NOMO-1 treated with DMSO at 0.1 percent for 48 hours (cell line): ENCODE measurements at regions not wholly inside any gene's neighbourhood (a gene's known extent, or its start where the extent isn't known, plus 50 kb on each side); places are given as distances from the start of the nearest gene placed in this dataset.

ENCODE experiments used
- DNase-seq: peaks from one replicate; lab custom pipeline; 2025; ENCODE audit not compliant: unreplicated experiment; lab: John Stamatoyannopoulos, UW

DNA sequence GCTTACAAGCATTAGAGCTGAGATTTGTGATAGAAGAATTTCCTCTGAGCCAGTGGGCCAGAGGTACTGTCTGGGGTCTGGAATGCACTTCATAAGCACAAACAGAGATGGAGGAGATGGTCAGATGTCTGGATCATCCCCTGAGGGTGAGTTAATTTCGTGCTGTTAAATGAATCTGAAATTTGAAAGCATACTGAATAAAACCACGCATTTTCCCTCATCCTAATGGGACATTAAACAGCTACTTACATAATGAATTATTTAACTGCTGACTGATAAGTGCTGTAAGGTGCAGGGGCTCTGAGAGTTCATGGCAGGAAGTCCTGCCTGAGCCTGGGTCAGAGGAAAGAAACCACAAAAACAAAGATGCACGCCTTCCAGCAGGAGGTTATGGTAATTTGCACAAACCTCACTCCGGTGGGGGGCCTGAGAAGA is 136.3 kb upstream of the XYLT1 start:
- DNase-seq: peak; percentile 32

DNA sequence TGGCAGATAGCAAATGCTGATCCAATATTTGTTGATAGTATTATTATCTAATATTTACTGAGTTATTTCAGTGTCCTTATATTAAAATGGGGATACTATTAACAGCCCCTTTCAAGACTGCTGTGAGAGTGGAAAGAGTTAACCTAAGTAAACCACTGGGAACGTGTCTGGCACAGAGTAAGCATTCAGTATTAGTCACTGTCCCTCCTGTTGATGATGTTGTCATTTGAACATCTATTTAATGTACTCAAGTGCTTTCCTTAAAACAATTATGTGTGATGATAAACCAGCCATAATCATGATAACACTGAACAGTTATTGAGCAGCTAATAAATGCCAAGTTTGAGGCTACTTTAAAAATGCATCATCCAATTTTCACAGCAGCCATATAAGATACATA is 135.7 kb upstream of the XYLT1 start:
- DNase-seq: no peak

DNA sequence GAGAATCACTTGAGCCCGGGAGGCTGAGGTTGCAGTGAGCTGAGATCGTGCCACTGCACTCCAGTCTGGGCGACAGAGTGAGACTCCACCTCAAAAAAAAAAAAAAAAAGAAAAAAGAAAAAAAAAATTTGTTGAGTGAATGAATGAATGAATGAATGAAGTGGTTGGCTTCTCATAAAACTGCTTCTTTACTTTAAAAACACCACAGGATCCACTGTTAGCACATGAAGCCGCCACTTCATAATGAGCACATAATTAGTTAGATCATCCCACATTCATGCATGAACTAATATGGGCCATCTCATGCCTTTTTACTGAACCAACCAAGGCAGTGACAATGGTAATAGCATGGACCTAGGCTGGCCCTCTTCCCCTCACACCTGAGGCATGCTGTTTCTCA is 135.0 kb upstream of the XYLT1 start:
- no peak for DNase-seq

DNA sequence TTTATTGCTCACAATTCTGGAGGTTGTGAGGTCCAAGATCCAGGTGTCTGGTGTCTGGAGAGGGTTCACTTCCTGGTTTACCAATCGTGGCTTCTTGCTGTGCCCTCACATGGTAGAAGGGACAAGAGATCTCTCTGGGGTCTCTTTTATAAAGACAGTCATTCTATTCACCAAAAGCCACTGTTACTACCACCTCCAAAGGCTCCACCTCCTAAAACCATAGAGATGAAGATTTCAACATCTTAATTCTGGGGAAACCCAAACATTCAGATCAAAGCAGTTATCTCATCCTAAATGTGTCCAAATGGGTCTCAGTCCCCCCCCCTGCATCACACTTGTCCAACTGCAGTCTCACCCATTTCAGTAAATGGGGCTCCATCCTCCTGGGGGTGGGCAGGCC is 132.9 kb upstream of the XYLT1 start:
- peak; percentile 17 for DNase-seq

DNA sequence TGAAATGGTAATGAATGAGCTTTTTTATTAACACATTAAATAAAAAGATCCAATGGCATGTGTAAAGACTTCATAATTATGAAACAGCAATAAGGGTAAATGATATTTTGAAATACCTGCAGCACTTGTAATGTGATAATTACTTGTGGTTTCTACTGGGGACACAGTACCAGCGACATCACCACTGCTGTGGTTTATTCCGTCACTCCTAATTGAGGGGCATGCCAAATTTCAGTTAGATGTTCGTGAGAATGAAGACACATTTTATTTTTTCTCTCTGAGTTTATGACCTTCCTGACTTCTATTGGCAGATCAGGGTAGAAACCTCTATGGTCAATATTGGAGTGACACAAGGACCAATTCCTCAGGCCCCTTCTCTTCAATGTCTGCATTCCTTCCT is 131.9 kb upstream of the XYLT1 start:
- DNase-seq: peak; percentile 99

DNA sequence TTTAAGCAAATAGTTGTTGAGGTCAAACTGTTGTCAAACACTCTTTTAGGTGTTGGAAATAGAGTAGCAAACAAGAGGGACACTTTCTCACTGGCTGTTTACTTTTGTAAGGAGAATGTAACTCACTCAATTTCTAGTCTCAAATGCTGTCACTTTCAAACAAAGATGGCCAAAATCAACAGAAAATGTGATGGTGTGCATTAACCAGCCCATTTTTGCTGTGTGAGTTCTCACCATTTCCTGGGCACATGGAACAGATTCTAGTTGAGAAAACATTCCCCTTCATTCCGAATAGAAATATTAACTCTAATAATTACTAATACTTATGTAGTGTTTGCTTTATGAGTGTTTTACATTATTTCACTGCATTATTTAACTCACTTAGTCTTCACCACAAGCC is 128.2 kb upstream of the XYLT1 start:
- no peak for DNase-seq

DNA sequence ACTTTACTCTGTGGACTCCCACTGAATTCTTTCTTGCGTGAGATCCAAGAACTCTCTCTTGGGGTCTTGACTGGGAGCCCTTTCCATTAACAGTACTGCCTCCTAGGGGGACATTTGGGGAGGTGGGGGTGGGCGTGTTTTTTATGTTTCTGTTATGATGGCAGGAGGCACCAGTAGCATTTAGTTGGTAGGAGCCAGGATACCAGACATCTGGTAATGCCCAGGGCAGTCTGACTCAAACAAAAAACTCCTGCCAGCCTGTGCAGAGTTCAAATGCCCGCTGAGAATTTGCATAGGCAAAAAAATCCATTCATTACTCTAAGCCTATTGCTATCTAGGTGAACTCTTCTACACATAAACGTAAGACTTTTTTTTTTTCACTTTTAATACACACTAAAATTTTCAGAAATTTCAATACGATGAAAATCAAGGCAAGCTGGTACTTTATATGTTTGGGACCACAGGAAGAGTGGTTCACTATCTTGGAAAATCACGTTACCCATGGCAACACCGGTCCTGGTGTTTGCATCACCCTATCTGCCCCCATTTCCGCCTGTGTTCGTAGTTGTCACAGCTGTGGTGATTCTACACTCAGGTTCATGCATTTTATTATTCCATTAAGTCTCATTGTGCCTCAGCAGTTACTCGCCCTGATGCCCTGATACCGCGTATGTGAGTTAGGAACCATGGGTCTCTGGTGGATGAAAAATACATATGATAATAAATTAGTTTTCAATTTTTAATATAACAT is 121.1 kb upstream of the XYLT1 start:
- no peak for DNase-seq

DNA sequence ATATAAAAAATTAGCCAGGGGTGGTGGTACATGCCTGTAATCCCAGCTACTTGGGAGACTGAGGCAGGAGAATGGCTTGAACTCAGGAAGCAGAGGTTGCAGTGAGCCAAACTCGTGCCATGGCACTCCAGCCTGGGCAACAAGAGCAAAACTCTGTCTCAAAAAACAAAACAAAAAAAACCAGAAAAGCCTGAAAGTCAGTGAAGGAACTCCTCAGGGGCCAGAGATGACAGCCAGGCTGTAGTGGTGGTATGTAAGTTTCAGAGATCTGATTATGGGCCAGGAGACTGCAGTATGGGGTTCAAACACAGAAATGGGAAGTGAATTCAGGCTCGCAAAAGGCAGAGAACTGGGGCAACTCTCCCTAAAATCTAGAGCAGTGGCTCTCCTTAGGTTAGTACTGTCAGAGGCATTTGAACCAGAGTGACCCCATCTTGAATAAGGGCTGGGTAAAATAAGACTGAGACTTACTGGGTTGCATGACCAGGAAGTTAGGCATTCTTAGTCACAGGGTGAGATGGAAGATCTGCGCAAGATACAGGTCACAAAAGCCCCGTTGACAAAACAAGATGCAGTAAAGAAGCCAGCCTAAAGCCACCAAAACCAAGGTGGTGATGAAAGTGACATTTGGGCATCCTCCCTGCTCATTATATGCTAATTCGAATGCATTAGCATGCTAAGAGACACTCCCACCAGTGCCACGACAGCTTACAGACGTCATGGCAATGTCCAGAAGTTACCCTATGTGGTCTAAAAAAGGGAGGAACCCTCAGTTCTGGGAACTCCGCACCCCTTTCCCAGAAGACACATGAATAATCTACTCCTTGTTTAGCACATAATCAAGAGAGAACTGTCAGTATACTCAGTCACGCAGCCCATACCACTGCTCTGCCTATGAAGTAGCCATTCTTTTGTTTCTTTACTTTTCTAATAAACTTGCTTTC is 120.2 kb upstream of the XYLT1 start:
- DNase-seq: no peak

DNA sequence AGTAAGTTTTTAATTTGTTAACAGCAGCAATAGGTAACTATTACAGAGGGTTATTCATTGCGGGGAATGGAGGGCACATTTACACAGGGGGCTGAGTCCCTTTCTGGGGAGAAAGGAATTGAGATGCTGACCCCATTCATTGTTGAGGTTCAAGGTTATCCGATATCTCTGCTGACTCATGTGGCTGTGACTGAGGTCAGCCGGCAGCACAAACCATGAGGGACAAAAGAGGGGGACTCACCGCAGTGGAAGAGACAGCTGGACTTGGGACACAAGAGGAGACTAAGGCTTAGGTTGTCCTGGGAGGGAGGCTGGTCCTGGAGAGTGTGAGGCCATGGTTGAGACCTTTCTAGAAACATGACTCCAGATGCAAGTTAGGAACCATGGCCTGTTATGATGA is 119.1 kb upstream of the XYLT1 start:
- DNase-seq: no peak

DNA sequence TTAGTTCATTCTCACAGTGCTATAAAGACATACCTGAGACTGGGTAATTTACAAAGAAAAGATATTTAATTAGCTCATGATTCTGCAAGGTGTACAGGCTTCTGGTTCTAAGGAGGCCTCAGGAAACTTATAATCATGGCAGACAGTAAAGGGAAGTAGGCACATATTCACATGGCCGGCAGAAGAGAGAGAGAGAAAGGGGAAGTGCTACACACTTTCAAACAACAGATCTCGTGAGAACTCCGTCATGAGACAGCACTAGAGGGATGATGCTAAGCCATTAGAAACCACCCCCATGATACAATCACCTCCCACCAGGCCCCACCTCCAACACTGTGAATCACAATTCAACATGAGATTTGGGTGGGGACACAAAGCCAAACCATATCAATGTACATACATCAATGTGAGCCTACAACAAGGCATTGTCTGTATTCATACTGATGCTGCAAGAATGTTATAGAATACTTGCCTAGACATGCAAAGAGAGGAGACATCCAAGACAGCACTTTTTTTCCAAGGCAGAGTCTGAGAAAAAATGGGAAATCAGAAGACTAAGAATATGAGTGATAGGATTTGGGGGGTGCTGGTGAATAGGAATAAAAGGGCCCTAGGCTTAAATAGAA is 114.8 kb upstream of the XYLT1 start:
- no peak for DNase-seq

DNA sequence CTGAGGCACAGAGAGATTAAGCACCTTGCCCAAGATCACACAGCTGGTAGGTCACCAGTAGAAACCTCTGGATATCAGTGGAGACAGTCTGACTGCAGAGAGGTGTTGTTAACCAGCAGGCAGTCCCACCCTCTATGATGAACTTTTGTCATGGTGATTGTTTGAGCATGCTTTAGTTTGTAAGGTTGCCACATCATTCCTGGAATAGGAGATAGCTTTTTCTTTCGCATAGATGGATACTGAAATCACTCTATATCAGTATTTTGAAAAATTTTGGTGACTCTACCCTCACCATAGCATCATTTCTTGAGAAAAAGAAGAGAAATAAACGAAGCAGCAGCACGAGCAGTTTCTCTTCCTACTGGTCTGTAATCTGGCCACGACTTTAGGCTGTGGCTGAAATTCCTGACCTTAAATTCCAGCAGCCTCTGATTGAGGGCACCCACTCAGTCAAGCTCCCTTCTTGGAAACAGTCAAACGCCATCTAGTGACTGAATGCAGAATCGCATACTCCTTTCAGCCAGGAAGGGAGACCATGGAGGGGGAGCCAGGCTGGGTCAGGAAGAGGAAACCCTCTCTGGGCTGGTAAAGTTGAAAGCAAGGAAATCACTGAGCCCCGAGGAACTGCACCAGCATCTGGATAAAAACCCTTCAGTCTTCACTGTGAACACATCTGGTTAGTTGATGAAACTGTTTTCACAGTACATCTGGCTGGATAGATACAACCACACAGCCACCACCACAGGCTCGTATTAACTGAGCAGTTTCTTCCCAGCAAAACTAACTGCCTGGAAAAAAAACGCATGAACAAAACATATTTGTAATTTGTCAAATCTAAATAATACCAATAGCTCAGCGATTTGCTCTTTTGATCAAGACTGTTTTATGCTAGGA is 108.5 kb upstream of the XYLT1 start:
- peak; percentile 39 for DNase-seq

DNA sequence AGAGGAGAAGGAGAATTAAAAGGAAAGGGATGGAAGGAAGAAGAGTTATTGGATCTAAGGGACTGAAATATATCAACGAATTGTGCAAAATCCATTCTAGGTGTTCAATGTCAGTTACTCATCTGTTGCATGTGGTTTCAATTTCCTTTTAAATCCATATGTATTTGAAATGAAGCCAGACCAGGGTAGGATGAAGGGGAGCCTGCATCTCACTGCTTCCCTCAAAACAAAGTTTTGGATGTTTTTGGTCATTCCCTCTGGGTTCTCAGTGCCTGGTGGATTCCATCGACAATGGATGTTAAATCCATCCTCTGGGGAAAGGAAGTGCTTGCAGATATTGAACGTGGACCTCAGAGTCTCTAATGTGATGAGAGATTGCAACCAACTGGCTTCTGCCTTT is 103.5 kb upstream of the XYLT1 start:
- DNase-seq: no peak

DNA sequence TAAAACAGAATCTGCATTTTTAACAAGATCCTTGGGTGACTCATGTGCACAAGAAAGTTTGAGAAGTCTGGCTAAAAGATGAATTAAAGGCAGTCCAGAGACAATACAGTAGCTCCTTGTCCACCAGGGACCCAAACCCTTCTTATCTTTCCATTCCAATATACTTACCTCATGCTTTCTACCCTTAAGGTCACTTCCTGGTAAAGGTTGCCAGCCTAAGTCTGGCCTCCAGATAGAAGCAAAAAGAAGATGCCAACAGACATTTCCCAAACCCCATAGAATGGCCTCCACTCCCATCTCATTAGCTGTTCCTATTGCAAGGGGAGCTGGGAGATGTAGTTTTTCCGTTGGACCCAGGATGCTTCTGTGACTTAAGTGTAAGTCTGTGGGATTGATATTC is 101.4 kb upstream of the XYLT1 start:
- DNase-seq: no peak

DNA sequence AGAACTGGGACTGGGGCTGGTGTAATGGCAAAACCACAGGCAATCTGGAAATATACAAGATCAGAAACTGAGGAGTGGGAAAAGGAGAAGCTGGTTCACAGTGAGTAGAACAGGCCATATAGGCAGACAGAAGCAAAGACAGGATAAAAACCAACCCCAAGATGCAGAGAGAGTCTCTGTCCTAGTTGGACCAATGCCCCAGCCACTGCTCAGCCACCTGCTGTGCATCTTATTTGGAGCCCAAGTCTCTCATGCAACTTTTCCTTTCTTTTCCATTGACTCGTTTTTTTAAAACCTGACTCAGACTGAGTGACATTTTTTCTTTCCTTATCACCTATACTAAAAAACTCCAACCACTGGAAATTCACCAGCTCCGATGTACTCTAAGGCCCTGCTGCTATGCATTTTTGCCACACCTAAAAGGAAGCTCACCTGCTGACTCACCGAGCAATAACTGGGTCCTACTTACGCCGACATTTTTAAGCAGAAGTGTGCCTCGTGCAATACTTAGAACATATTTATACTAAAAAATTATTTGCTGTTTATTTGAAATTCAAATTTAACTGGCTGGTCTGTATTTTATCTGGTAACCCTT is 100.8 kb upstream of the XYLT1 start:
- DNase-seq: no peak

DNA sequence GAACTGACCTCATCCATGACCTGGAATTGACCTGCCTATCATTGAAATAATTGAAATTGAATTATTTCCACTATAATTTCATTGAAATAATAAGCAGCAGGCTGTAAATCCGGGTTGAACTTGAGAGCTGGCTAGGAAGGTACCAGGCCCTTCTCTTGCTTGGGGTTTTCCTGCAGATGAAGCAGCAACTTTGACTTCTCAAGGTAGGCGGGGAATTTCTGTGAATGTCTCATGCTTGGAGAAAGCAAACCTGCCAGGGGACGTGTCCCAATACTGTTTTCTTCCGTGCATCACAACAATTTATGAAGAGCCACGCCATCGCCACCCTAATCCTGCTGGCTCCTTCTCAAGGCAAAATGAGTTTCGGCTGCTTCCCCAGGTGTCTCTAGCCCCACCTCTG is 97.5 kb upstream of the XYLT1 start:
- no peak for DNase-seq

DNA sequence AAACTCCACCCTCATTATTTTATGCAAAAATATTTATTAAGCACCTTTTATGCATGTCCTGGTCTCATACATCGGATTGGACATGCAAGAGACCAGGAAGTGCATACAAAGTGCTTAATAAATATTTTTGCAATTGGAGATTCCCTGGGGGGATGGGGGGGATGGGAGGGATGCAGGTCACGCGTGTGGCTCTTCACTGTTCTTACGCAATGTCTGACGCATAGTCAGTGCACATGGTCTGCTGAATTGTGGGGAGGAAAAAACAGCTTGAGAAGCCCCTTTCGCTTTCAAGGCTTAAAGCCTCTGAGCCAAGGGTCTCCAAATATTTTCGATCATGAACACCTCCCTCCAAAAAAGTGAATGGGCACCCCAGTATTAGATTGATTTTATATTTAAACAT is 96.7 kb upstream of the XYLT1 start:
- no peak for DNase-seq

DNA sequence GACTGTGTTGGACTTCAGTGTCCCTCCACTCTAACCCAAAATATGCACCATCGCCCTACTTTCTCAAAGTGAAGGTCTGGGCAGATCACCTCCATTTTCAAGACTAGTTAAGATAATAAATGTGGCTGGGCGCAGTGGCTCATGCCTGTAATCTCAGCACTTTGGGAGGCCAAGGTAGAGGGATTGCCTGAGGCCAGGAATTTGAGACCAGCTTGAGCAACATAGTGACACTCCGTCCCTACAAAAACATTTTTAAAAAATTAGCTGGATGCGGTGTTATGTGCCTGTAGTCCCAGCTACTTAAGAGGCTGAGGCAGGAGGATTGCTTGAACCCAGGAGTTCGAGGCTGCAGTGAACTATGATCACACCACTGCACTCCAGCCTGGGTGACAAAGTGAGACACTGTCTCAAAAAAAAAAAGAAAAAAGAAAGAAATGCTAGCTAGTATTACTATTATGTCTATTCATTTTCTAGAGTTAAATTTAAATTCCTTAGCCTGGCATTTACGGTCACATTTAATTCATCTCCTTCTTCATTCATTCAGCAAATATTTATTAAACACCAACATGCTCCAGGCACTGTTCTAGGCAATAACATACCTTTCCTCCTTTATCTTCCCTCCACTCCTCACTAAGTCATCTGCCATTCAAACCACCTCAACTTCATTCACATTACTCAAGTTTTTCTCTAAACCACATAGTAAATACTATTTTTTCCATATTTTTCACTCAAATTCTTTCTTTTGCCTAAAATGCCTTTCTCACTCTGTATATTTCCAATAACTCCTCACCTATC is 96.1 kb upstream of the XYLT1 start:
- DNase-seq: no peak

DNA sequence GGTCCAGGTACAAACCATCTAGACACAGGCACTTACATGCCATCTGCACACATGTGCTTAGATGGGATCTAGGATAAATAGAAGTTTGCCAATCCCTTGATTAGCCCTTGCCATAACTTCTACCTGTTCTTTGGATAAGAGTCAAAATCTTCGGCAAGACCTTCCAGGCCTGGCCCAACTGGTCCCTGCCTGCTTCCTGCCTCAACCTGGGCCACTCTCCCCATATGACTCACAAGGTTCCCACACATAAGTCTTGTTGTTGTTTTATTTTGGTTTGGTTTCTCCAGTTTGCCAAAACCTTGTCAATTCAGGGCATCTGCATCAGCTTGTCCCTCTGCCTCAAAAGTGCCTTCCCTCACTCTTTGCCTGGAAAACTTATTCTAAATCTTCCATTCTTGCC is 95.3 kb upstream of the XYLT1 start:
- no peak for DNase-seq

DNA sequence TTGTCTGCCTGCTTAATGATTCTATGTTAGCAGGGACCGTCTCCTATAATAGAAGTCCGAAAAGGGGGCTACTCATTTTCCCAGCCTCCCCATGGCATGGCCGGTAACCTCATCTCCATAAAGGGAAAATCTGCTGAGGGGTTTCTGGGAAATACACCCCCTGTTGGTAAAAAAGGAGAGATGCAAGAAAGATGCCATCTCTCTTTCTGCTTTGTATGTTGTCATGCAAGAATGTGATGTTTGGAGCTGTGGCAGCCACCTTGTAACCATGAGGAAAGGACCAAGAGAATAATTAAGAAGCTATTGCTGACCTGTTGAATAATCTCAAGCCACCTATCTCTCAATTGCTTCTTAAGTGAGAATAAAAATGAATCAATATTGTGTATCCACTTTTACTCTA is 94.8 kb upstream of the XYLT1 start:
- DNase-seq: no peak

DNA sequence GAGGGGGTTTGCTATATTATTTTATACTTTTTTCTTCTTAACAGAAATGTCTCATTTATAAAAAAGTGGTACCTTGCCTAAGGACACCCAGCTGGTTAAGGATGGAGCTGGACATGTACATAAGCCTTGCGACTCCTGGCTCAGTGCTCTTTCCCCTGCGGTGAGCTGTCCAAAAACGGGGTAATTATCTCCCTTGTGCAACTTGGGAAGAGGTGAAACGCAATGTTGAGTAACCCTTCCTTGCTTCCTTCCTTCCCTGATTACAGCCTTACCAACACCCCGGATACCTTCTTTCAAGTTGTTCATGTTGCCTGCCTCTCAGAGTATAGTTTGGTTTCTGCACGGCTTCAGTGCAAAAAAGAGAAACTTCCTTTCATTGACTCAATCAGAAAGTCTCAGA is 94.1 kb upstream of the XYLT1 start:
- DNase-seq: no peak
